GM19328 (cell line): ENCODE measurements at regions not wholly inside any gene's neighbourhood (a gene's known extent, or its start where the extent isn't known, plus 50 kb on each side); places are given as distances from the start of the nearest gene placed in this dataset.

Source experiments
- ATAC-seq: cut with Tn5 transposase; IDR thresholded peaks from one replicate; pipeline ENCODE4 v1.9.1; 2021; ENCODE audit warnings: mild to moderate bottlenecking, moderate library complexity; ENCODE audit not compliant: unreplicated experiment

DNA sequence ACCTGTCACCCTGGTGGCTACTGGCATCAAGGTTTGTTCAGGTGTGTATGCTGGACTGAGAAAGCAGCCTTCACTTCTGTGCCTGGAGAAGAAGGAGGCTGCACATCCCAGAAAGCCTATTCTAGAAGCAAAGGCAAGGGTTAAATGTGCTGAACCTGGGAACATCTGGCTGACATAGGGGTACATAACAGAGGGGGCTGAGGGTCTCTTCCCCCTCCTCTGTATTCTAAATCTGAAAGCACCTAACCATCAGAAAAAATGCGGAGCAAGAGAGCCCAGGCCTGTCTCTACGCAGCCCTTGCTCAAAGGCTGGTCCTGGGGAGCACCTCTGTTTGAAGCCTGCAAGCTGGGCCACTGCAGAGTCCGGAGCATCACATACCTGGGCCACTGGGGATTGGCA is 53.2 kb upstream of the FSTL4 start:
- ATAC-seq = no peak

DNA sequence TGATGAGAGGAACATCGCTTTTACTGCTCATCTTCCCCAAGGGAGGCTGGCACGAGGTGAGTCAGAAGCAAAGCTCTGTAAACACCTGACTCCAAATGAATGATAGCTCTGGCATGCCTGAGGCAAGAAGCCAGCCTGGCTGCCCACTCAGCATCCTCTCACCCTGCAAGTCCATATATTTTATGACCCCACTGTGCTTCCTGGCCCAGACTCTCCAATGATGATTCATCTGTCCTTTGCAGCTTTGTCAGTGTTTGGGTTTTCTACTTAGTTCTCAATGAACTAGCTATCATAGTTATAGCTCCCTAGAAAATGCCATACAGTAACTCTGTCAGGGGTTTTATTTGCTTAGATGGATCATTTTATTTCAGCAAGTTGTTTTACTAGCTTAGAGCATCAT is 52.1 kb upstream of the FSTL4 start:
- no peak for ATAC-seq

DNA sequence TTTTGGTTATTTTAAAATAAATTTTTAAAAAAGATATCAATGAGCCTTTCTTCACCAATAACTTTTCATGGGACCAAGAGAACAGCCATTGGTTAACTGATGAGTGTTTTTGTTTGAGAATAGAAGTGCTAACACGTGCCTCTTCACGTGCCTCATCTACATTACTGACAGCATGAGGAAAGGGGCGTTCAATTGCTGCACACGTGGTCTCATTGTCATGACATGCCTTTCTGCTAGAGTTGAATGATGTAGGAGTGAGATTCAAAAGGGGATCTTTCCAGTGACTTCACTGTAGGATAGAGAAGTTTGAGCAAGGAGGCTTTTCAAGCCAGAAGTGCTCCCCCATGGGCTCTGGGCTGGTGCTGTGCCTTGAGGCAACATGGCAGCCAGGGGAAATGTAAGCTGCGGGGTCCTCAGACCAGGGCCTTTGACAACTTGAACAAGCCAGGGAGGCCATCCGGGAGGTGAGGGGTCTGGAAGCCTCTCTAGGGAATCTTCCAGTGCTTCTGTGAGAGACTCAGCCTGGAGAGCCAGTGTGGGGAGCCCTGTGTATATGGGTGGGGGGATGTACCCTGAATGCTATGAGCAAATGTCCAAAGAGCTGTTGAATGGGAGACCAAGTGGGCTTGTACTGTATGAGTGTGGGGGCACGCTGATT is 51.2 kb upstream of the FSTL4 start:
- ATAC-seq = no peak

DNA sequence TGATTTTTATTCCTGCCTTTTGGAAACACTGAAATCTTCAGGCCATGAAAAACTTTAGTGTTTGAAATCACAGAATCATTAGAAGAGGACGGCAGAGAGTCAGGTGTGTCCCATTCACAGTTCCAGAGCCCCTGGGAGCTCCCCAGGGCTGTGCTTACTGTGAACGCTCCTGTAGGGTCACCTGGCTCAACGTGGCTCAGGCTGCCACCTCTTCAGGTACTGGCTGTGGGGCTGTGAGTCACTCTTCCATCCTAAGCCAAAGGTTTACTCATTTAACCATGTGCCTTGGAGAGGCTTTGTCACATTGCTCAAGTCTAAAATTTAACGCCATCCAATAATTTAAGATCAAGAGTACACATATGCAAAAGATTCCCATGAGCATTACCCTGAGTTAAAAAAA is 50.2 kb upstream of the FSTL4 start:
- ATAC-seq = no peak
